HG03439 (cell line): ENCODE measurements at regions not wholly inside any gene's neighbourhood (a gene's known extent, or its start where the extent isn't known, plus 50 kb on each side); places are given as distances from the start of the nearest gene placed in this dataset.
"Not testable (repeated sequence)": the region's sequence is repeated elsewhere in the genome, so short reads cannot be mapped to it uniquely, and the experiment has no call there.

Experiments used
- ATAC-seq: cut with Tn5 transposase; IDR thresholded peaks from one replicate; pipeline ENCODE4 v1.9.1; 2021; ENCODE audit warnings: mild to moderate bottlenecking, moderate library complexity; ENCODE audit not compliant: unreplicated experiment

DNA sequence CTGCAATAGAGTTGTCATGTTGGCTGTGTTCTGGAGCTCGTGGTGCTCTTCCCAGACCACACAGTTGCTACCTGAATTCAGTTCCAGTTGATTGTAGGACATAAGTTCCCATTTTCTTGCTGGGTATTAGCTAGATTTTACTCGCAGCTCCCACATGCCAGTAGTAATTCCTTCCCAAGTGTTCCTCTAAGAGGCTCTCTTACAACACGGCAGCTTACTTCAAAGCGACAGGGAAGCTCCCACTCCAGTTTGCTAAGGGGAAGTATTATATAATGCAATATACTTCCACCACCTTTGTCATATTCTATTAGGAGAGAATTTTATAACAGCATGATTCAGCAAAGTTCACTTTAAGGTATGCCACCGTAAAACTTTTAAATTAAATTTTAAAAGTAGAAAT is 623.0 kb downstream of the SLCO4C1 start:
- no peak for ATAC-seq

DNA sequence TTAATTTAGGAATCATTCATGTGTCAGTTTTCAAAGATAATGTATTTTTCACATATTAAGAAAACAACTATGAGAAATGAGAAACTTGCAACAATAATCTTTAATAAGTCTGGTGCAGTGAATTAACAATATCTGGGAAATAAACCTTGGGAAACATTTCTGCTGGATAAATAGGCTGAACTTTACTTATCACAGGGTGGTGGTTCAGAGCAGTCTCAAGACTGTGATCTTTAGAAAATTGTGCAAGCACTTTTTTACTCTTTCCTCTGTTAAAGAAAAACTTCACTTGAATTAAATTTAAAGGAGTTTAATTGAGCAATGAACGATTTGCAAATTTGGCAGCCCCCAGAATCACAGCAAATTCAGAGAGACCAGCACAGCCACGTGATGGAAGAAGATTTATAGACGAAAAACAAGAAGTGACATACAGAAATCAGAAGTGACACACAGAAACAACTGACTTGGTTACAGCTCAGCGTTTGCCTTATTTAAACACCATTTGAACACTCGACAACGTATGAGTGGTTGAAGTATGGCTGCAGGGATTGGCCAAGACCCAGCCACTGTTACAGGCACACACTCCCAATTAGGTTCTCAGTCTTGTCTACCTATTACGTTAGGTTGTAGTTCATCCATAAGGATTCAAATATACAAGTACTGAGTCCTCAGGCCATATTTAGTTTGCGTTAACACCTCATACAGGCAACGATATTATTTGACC is 631.9 kb downstream of the SLCO4C1 start:
- no peak for ATAC-seq

DNA sequence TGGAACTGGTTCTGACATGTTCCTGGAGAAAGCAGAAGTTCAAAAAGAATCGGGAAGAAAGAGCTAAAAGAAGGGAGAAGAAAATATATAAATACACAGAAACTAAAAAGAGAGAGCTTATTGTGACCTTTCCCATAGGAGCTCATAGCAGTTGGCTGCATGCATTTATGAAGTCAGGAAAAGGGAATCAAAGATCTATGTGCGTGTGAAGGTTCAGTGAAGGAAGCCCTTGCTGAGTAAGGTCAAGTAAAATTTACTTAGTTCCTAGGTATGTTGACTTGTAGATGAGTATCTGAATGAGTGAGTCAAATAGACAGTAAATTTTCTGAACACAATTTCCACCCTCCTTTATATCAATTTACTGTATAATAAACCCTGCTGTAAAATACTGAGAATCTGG is 632.5 kb downstream of the SLCO4C1 start:
- ATAC-seq = no peak

DNA sequence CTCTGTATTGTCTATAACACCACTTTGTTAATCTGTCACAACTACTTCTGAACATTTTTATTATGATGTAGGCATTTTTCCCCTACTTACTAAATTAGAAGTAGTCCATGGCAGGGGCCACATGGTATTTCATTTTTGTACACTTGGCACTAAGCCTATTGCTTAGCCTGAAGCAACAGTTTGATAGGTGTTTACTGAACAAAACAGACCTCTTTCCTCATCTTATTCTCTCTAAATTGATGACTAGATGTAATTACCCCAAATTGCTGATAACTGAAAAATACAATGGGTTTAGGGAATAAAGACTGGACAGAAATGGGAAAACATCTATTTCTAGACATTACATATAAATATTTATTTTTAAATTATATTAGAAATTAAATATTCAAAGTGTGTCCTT is 633.8 kb downstream of the SLCO4C1 start:
- ATAC-seq = no peak

GRCh38 chr5:101658433-101658832 is 637.7 kb downstream of the SLCO4C1 start:
- no peak for ATAC-seq

DNA sequence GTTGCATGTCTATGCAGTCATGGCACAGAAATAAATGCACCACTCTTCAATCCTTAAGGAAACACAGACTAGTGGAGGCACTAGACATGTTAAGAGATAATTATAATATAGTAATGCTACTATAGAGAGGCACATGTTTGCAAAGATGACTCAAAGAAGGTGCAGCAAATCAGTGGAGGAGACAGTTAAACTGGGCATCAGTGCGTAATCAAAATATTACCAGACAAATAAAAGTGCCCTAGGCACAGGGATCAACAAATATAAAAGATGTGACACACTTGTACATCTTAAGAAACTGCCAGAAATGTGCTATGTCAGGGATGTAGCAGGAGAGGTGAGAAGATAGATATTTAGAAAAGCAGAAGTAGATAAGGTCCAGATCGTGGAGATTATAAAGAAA is 642.1 kb downstream of the SLCO4C1 start:
- no peak for ATAC-seq

GRCh38 chr5:101647861-101648260 is 648.2 kb downstream of the SLCO4C1 start:
- ATAC-seq = no peak

- ATAC-seq = no peak
Observed at GRCh38 chr5:101643794-101644193, 652.3 kb downstream of the SLCO4C1 start.

DNA sequence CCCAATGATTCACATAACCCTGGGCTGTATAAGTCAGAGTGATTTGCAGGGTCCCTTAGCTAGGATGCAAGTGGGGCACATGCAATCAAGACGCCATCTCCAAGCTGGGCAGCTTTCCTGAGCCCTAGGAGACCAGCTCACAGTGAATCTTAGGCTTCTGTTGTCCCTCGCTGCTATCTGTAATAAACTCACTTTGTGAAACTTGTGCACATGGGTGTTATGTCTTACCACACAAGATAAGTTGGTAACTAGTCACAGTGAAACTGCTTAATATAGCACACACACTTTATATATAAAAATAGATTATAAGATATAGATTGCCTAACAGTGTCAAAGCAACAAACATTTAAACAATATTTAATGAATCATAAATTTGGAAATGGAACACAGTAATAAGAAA is 658.5 kb downstream of the SLCO4C1 start:
- ATAC-seq = no peak

DNA sequence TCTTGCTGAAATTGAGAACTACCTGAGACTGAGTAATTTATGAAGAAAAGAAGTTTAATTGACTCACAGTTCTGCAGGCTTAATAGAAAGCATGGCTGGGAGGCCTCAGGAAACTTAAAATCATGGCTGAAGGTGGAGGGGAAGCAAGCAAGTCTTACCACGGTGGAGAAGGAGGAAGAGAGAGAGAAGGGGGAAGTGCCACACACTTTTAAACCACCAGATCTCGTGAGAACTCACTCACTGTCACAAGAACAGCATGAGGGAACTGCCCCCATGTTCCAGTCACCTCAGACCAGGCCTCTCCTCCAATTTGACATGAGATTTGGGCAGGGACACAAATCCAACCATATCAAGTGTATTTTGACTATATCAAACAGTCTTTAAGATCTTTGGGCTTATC is 668.3 kb downstream of the SLCO4C1 start:
- ATAC-seq = not testable (repeated sequence)

- ATAC-seq = no peak
Observed at GRCh38 chr5:101626572-101626971, 669.5 kb downstream of the SLCO4C1 start.

GRCh38 chr5:101611039-101611438 is 685.0 kb downstream of the SLCO4C1 start:
- ATAC-seq = no peak

DNA sequence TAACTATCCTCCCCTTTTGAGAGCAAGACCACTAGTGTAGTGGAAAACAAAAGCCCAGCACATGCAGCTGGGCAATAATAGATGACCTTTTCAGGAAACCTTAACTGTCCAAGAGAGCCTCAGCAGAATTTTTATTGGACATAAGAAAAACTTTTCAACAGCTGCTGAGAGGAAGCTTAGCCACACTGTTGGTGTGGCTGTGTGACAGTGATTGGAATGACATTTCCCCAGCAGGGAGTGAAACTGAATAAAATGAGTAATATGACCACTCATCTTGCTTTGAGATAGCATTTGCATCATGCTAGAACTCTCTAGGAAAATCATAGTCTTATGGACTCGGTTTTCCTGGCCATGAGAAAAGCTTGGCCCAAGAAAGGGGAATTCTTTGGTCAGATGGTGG is 687.8 kb downstream of the SLCO4C1 start:
- ATAC-seq = no peak

DNA sequence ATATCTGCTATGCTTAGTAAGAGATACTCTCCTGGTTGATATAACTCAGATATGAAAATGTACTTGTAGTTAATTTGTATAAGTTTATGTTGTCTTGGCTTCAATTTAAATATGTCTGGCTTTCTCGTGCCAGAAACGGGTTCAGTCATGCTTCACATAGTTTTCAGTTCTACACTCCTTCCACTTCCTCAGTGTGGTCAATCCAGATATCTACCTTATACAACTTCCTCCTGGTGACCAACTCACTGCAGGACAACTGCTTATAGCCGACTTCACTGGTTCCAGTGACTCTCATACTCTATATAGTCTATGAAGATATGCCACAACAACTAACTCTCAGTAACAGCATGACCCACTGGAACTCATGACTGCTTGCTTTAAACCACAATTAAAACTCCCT is 690.4 kb downstream of the SLCO4C1 start:
- ATAC-seq = no peak

- no peak for ATAC-seq
Observed at GRCh38 chr5:101600614-101601013, 695.5 kb downstream of the SLCO4C1 start.

GRCh38 chr5:101590384-101590783 is 687.3 kb upstream of the ST8SIA4 start:
- no peak for ATAC-seq

- no peak for ATAC-seq
Observed at GRCh38 chr5:101585366-101585765, 682.3 kb upstream of the ST8SIA4 start.

GRCh38 chr5:101580591-101580990 is 677.5 kb upstream of the ST8SIA4 start:
- no peak for ATAC-seq

DNA sequence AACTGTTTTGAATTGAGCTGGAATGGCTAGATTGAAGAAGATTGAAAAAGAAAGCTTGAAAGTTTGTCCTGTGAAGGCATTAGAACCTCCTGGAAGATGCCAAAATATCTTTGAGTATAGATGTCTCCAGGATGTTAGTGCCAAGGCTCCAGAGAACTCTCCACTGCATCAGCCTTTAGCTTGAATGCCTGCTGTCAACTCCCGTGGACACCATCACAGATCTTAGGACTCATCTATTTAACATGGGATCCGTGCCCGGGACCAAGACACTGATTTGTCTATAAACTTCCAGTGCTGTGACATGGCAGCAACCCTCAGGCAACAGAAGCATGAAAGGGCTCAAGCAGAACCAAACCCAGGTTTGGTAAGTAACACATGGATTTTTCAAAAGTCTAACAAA is 670.9 kb upstream of the ST8SIA4 start:
- ATAC-seq = no peak

- no peak for ATAC-seq
Observed at GRCh38 chr5:101561018-101561417, 657.9 kb upstream of the ST8SIA4 start.

GRCh38 chr5:101543780-101544179 is 640.7 kb upstream of the ST8SIA4 start:
- ATAC-seq = no peak

DNA sequence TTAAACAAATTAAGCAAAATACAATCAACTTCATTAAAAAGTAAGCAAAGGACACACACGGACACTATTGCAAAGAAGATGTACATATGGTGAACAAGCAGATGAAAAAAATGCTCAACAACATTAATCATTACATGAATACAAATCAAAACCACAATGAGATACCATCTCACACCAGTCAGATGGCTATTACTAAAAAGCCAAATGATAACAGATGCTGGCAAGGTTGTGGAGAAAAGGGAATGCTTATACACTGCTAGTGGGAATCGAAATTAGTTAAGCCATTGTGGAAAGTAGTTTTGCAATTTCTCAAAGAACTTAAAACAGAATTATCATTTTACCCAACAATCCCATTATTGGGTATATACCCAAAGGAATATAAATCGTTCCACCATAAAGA is 636.2 kb upstream of the ST8SIA4 start:
- ATAC-seq = no peak

DNA sequence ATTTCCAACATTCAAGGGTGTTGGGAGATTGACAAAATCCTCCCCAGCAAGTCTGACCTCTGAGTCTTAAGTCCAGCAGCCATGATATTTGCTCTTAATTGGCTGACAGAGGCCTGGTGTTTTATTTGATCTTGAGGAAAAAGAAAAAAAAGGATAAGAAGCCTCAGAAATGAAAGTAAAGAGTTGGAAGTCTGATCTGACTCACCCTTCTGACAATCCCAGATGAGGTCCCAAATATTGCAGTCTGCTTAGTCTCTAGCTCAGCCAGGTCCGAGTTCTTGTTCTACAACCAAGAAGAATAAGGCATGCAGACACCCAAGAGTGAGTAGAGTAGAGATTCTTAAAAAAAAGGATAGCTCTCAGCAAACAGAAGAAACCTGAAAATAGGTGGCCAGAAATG is 632.5 kb upstream of the ST8SIA4 start:
- ATAC-seq = no peak
